Thyroid gland (tissue), 4 donors: ENCODE measurements at regions not wholly inside any gene's neighbourhood (a gene's known extent, or its start where the extent isn't known, plus 50 kb on each side); places are given as distances from the start of the nearest gene placed in this dataset.

Source experiments
- POLR2A ChIP-seq, 2 donors: fragments of 450-650 bp; IDR thresholded peaks; one replicate each; pipeline ENCODE4 v1.6.1; 2017; ENCODE audit warnings: antibody characterized with exemption in 2 of 2, mild to moderate bottlenecking in 2 of 2, moderate library complexity in 1 of 2
- TF ChIP-seq, protein P1 (sequence below), 6 experiments: fragments of 200-600 bp in 3 of 6; fragments of 450-650 bp in 3 of 6; sonication (generic) in 3 of 6; IDR thresholded peaks; one replicate each; pipeline ENCODE4 v1.5.1; 2016 to 2019; ENCODE audit warnings: antibody characterized with exemption in 6 of 6, mild to moderate bottlenecking in 2 of 6, inconsistent platforms in 1 of 6, moderate library complexity in 1 of 6

- TF ChIP-seq, protein P1, sequence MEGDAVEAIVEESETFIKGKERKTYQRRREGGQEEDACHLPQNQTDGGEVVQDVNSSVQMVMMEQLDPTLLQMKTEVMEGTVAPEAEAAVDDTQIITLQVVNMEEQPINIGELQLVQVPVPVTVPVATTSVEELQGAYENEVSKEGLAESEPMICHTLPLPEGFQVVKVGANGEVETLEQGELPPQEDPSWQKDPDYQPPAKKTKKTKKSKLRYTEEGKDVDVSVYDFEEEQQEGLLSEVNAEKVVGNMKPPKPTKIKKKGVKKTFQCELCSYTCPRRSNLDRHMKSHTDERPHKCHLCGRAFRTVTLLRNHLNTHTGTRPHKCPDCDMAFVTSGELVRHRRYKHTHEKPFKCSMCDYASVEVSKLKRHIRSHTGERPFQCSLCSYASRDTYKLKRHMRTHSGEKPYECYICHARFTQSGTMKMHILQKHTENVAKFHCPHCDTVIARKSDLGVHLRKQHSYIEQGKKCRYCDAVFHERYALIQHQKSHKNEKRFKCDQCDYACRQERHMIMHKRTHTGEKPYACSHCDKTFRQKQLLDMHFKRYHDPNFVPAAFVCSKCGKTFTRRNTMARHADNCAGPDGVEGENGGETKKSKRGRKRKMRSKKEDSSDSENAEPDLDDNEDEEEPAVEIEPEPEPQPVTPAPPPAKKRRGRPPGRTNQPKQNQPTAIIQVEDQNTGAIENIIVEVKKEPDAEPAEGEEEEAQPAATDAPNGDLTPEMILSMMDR (IDR thresholded peaks at IDR 0.05), result no peak
- TF ChIP-seq POLR2A (IDR thresholded peaks at IDR 0.05), result no peak
These were observed 1503.9 kb upstream of the TENM4 start for GRCh38 chr11:80944758-80945157.
